HCT116 (cell line): ENCODE measurements at regions not wholly inside any gene's neighbourhood (a gene's known extent, or its start where the extent isn't known, plus 50 kb on each side); places are given as distances from the start of the nearest gene placed in this dataset.

Experiments
- ATAC-seq: fragments of 200-7000 bp; cut with Tn5 transposase; 2 replicates; pipeline ENCODE4 v1.9.1; 2020; ENCODE audit warnings: mild to moderate bottlenecking, moderate library complexity
- BruUV-seq: library from RNA; stranded (reverse); fragments of 400-500 nt; replicated peaks from 2 replicates; lab custom pipeline; 2021; lab: Mats Ljungman, UMichigan
- CTCF ChIA-PET: fragments of 300-600 bp; sonication (Branson Sonifier 250); formaldehyde crosslinking; loops from one replicate; lab custom pipeline; 2021; ENCODE audit warnings: antibody characterized with exemption; lab: Charles Lee
- POLR2A ChIA-PET: fragments of 300-600, 350-600 bp; sonication (Branson Sonifier 250); formaldehyde crosslinking; loops from one replicate; lab custom pipeline; 2021; ENCODE audit warnings: antibody characterized with exemption; lab: Charles Lee
- RAD21 ChIA-PET, 2 experiments: fragments of 300-600 bp; sonication (Branson Sonifier 250); formaldehyde crosslinking; loops; one replicate each; lab custom pipeline; 2023; ENCODE audit warnings: low total read pairs in 2 of 2; ENCODE audit not compliant: uncharacterized antibody in 2 of 2, unreplicated experiment in 2 of 2, low non-redundant PET in 1 of 2; lab: Charles Lee
- DNase-seq: peaks from one replicate; pipeline ENCODE4 v3.0.0-alpha.2; 2010; ENCODE audit warnings: low read depth, low spot score
- H2AFZ ChIP-seq: fragments of 200-600 bp; shearing (Covaris generic), sonication (generic); 2 replicates; pipeline ENCODE4 v1.6.1; 2017; ENCODE audit warnings: low read depth, mixed run types, mixed read lengths, antibody characterized with exemption, low read length; ENCODE audit not compliant: poor library complexity, severe bottlenecking
- H3K27ac ChIP-seq: 2 replicates; pipeline ENCODE4 v1.5.1; 2012; ENCODE audit warnings: low read depth, low read length
- H3K27me3 ChIP-seq: fragments of 200-600 bp; sonication (generic); 2 replicates; pipeline ENCODE4 v1.6.1; 2016; ENCODE audit warnings: mixed run types, low read length, mixed read lengths; ENCODE audit not compliant: insufficient read depth
- H3K36me3 ChIP-seq, 2 experiments: fragments of 200-500 bp in 1 of 2; fragments of 200-600 bp in 1 of 2; sonication (Bioruptor generic) in 1 of 2; sonication (generic) in 1 of 2; 2 replicates each; pipeline versions ENCODE4 v1.5.1 to v1.6.1; 2014 to 2016; ENCODE audit warnings: low read length in 2 of 2, inconsistent platforms in 1 of 2, mixed read lengths in 1 of 2, mixed run types in 1 of 2; ENCODE audit not compliant: insufficient read depth in 2 of 2, control insufficient read depth in 1 of 2
- H3K4me1 ChIP-seq, 2 experiments: fragments of 200-600 bp in 1 of 2; sonication (generic) in 1 of 2; 2 replicates each; pipeline versions ENCODE4 v1.5.1 to v1.6.1; 2012 to 2017; ENCODE audit warnings: low read length in 2 of 2, inconsistent platforms in 1 of 2, mild to moderate bottlenecking in 1 of 2, mixed read lengths in 1 of 2, mixed run types in 1 of 2, moderate library complexity in 1 of 2; ENCODE audit not compliant: insufficient read depth in 2 of 2, control insufficient read depth in 1 of 2
- H3K4me2 ChIP-seq: fragments of 200-600 bp; sonication (generic); 2 replicates; pipeline ENCODE4 v1.6.1; 2017; ENCODE audit warnings: mixed run types, low read length, mixed read lengths
- H3K4me3 ChIP-seq, 2 experiments: fragments of 200-600 bp in 1 of 2; sonication (generic) in 1 of 2; replicated peaks in 1 of 2; 2 replicates each; pipeline ENCODE4 v1.5.1; 2011 to 2016; ENCODE audit warnings: low read length in 2 of 2, control low read depth in 1 of 2, low read depth in 1 of 2, mild to moderate bottlenecking in 1 of 2, mixed read lengths in 1 of 2, mixed run types in 1 of 2
- H3K79me2 ChIP-seq: fragments of 200-600 bp; sonication (generic); 2 replicates; pipeline ENCODE4 v1.6.1; 2017; ENCODE audit warnings: mild to moderate bottlenecking, mixed run types, low read length, moderate library complexity, mixed read lengths; ENCODE audit not compliant: insufficient read depth
- H3K9ac ChIP-seq: fragments of 200-600 bp; sonication (generic); 2 replicates; pipeline ENCODE4 v1.6.1; 2016; ENCODE audit warnings: low read length, mixed read lengths
- H3K9me2 ChIP-seq: fragments of 200-600 bp; sonication (generic), shearing (Covaris generic); 2 replicates; pipeline ENCODE4 v1.6.1; 2017; ENCODE audit warnings: mixed run types, mild to moderate bottlenecking, moderate library complexity; ENCODE audit not compliant: insufficient read depth
- H3K9me3 ChIP-seq, 2 experiments: fragments of 200-500 bp in 1 of 2; fragments of 200-600 bp in 1 of 2; sonication (Bioruptor generic) in 1 of 2; sonication (generic) in 1 of 2; 2 replicates each; pipeline ENCODE4 v1.6.1; 2014 to 2017; ENCODE audit warnings: low read length in 2 of 2, mixed read lengths in 2 of 2, inconsistent platforms in 1 of 2, low read depth in 1 of 2, mild to moderate bottlenecking in 1 of 2, mixed run types in 1 of 2, moderate library complexity in 1 of 2; ENCODE audit not compliant: control insufficient read depth in 1 of 2, insufficient read depth in 1 of 2
- H4K20me1 ChIP-seq: fragments of 200-600 bp; sonication (generic), shearing (Covaris generic); 2 replicates; pipeline ENCODE4 v1.6.1; 2017; ENCODE audit warnings: mixed run types, mild to moderate bottlenecking, moderate library complexity; ENCODE audit not compliant: insufficient read depth
- CBX3 ChIP-seq: IDR thresholded peaks from 2 replicates; pipeline ENCODE4 v1.6.1; 2012; ENCODE audit warnings: low read depth
- EZH2 ChIP-seq: fragments of 200-600 bp; sonication (generic); IDR thresholded peaks from 2 replicates; pipeline ENCODE4 v1.6.1; 2017; ENCODE audit warnings: antibody characterized with exemption, mixed run types
- FOSL1 ChIP-seq: IDR thresholded peaks from 2 replicates; pipeline ENCODE4 v1.6.1; 2012; ENCODE audit warnings: low read depth
- JUND ChIP-seq: IDR thresholded peaks from 2 replicates; pipeline ENCODE4 v1.6.1; 2012
- POLR2AphosphoS5 ChIP-seq: IDR thresholded peaks from 2 replicates; pipeline ENCODE4 v1.6.1; 2011; ENCODE audit warnings: mild to moderate bottlenecking, low read depth, low read length, moderate library complexity
- RAD21 ChIP-seq: IDR thresholded peaks from 2 replicates; pipeline ENCODE4 v1.6.1; 2012; ENCODE audit warnings: low read depth, mild to moderate bottlenecking
- SP1 ChIP-seq: IDR thresholded peaks from 2 replicates; pipeline ENCODE4 v1.6.1; 2012; ENCODE audit warnings: low read depth
- SRF ChIP-seq: IDR thresholded peaks from 2 replicates; pipeline ENCODE4 v1.6.1; 2012; ENCODE audit warnings: low read depth
- ZFX ChIP-seq: fragments of 450-650 bp; IDR thresholded peaks from 2 replicates; pipeline ENCODE4 v1.6.1; 2017
- intact Hi-C: fragments of 100-400 bp; cut with micrococcal nuclease; formaldehyde crosslinking; loops from 2 replicates; pipeline ENCODE4 v1.10.0; 2022
- TF ChIP-seq, protein P1 (sequence below): IDR thresholded peaks from 2 replicates; pipeline ENCODE4 v1.6.1; 2011; ENCODE audit warnings: mild to moderate bottlenecking, low read length, moderate library complexity; ENCODE audit not compliant: insufficient replicate concordance; ENCODE audit errors: extremely low read depth
- TF ChIP-seq, protein P2 (sequence below): IDR thresholded peaks from 2 replicates; pipeline ENCODE4 v1.6.1; 2012

DNA sequence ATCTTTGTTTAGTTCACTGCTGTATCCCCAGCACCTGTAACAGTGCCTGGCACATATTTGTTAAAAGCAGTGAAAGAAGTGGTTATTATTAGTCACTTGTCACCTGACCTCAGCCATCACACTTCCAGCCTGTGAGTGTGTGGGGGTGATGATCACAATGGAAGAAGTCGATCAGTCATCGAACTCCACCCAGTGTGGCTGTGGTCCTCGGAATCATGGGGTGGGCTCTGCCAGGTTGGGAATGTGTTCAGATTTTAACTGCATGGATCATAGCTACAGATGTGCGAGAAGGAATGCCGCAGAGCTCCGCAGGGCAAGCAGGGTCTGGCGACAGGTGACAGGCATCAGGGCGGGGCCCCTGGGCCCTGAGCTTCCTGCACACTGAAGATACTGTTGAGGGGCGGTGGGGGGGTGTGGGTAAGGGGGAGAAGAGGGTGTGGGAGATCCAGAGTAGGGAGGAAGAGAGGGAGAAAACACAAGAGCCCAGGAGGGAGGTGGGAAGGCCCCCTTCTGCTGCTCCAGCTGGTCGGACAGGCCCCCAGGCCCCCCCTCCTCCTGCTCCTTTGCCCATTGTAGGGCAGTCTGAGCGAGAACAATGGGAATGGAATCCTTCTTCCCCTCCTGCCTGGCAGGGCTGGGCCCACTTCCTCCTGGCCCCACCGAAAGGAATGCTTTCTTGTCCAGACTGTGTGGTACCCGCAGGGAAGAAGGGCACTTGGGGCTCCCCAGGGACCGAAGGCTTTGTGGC is 89.6 kb downstream of the SPRY4 start:
- CTCF ChIA-PET, result no interaction called here
- H3K4me1 ChIP-seq, result peaks cover 12 to 26% of the 10 kb centered on the region in 2 experiments; a peak in 3 of 4 replicates
- peak; percentile 64 for ATAC-seq
- H3K79me2 ChIP-seq, result no peaks in the 10 kb centered on the region
- H3K27me3 ChIP-seq, result no peaks in the 10 kb centered on the region
- no peak overlapping the region for H3K4me3 ChIP-seq
- 0 out of 2 replicates have a peak overlapping the region, but pooled peaks have one; percentile 3 for H3K9ac ChIP-seq
- H3K4me2 ChIP-seq, result peak overlapping the region; percentile 57
- no peak for DNase-seq
- no peaks in the 10 kb centered on the region for H4K20me1 ChIP-seq
- H3K36me3 ChIP-seq, result no peaks in the 10 kb centered on the region
- no TSS peak for BruUV-seq
- intact Hi-C loops, result no loop called here
- TF ChIP-seq ZFX (no peak), SP1 (peak; percentile 43; the same call in 1 of the 2 replicates), RAD21 (no peak), POLR2AphosphoS5 (no peak), FOSL1 (peak; percentile 45; the same call in 1 of the 2 replicates), SRF (no peak), EZH2 (no peak), CBX3 (no peak), JUND (peak; percentile 52)
- TF ChIP-seq, protein P1, sequence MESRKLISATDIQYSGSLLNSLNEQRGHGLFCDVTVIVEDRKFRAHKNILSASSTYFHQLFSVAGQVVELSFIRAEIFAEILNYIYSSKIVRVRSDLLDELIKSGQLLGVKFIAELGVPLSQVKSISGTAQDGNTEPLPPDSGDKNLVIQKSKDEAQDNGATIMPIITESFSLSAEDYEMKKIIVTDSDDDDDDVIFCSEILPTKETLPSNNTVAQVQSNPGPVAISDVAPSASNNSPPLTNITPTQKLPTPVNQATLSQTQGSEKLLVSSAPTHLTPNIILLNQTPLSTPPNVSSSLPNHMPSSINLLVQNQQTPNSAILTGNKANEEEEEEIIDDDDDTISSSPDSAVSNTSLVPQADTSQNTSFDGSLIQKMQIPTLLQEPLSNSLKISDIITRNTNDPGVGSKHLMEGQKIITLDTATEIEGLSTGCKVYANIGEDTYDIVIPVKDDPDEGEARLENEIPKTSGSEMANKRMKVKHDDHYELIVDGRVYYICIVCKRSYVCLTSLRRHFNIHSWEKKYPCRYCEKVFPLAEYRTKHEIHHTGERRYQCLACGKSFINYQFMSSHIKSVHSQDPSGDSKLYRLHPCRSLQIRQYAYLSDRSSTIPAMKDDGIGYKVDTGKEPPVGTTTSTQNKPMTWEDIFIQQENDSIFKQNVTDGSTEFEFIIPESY, result no peak
- TF ChIP-seq, protein P2, sequence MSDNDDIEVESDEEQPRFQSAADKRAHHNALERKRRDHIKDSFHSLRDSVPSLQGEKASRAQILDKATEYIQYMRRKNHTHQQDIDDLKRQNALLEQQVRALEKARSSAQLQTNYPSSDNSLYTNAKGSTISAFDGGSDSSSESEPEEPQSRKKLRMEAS, result peak; percentile 34; the same call in 1 of the 2 replicates
- no peaks in the 10 kb centered on the region for H3K9me3 ChIP-seq
- RAD21 ChIA-PET, result no interaction called here
- no peak overlapping the region for H3K27ac ChIP-seq
- H2AFZ ChIP-seq, result peak overlapping the region; percentile 78
- H3K9me2 ChIP-seq, result no peaks in the 10 kb centered on the region
- POLR2A ChIA-PET, result no interaction called here
